Sigmoid colon (tissue), 4 donors: ENCODE measurements at regions not wholly inside any gene's neighbourhood (a gene's known extent, or its start where the extent isn't known, plus 50 kb on each side); places are given as distances from the start of the nearest gene placed in this dataset.

Experiments
- EP300 ChIP-seq, 4 donors: sonication (generic); formaldehyde crosslinking; IDR thresholded peaks; one replicate each; pipeline ENCODE4 v1.6.1; 2017; ENCODE audit warnings: antibody characterized with exemption in 4 of 4
- POLR2A ChIP-seq, 2 donors: fragments of 450-650 bp; IDR thresholded peaks; one replicate each; pipeline ENCODE4 v1.6.1; 2016; ENCODE audit warnings: antibody characterized with exemption in 2 of 2, mild to moderate bottlenecking in 2 of 2, moderate library complexity in 2 of 2
- POLR2AphosphoS5 ChIP-seq, 4 donors: sonication (generic); formaldehyde crosslinking; IDR thresholded peaks; one replicate each; pipeline ENCODE4 v1.6.1; 2017; ENCODE audit warnings: antibody characterized with exemption in 4 of 4
- TF ChIP-seq, protein P1 (sequence below), 4 experiments: fragments of 450-650 bp in 3 of 4; fragments of 200-600 bp in 1 of 4; IDR thresholded peaks; one replicate each; pipeline ENCODE4 v1.5.1; 2016 to 2019; ENCODE audit warnings: antibody characterized with exemption in 4 of 4, mild to moderate bottlenecking in 3 of 4, moderate library complexity in 2 of 4

DNA sequence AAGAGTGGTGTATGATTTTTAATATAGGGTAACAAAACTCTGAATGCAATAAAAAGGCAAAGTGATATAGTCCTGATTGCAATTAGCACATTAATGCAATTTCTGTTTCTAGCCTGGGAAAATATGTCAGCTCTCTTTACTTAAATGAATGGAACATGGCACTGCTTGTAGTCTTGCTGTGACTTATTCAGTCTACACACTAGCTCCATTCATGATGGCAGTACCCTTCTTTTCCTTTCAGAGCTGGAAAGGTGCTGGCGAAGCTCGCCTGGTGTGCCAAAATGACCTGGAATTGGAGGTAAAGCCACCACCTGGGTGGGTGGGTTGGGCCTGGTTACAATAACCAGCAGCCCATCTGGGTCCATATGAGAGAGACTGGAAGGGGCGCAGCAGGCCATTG, 85.3 kb downstream of the ZNF365 start:
- TF ChIP-seq, protein P1, sequence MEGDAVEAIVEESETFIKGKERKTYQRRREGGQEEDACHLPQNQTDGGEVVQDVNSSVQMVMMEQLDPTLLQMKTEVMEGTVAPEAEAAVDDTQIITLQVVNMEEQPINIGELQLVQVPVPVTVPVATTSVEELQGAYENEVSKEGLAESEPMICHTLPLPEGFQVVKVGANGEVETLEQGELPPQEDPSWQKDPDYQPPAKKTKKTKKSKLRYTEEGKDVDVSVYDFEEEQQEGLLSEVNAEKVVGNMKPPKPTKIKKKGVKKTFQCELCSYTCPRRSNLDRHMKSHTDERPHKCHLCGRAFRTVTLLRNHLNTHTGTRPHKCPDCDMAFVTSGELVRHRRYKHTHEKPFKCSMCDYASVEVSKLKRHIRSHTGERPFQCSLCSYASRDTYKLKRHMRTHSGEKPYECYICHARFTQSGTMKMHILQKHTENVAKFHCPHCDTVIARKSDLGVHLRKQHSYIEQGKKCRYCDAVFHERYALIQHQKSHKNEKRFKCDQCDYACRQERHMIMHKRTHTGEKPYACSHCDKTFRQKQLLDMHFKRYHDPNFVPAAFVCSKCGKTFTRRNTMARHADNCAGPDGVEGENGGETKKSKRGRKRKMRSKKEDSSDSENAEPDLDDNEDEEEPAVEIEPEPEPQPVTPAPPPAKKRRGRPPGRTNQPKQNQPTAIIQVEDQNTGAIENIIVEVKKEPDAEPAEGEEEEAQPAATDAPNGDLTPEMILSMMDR (IDR thresholded peaks at IDR 0.05) = no peak
- TF ChIP-seq POLR2A (IDR thresholded peaks at IDR 0.05) = no peak
- no peak for TF ChIP-seq EP300 (IDR thresholded peaks at IDR 0.05)
- TF ChIP-seq POLR2AphosphoS5 (IDR thresholded peaks at IDR 0.05) = no peak
